ENCODE measurements at regions not wholly inside any gene's neighbourhood (a gene's known extent, or its start where the extent isn't known, plus 50 kb on each side); places are given as distances from the start of the nearest gene placed in this dataset.

DNA sequence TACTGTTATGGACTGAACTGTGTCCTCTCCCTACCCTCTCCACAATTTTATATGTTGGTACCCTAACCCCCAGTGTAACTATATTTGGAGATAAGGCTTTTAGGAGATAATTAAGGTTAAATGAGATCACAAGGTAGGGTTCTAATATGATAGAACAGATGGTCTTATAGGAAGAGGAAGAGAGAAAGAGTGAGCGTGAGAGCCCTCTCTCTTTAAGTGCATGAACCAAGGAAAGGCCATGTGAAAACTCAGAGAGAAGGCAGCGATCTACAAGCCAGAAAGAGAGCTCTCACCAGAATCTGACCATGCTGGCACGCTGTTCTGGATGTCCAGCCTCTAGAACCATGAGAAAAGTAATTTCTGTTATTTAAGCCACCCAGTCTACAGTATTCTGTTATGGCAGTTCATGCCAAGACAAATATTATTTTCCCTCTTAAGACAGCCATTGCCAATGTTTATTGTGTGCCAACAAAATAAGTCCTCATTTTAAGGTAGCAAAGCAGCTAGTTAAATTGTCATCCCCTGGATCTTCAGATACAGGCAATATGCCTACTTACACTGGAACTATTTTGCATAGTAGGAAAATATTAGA lies 336.2 kb downstream of the MID1IP1 start:
- Histone ChIP-seq H3K9me3 (ENCODE audit: control insufficient read depth in 3 of 3, low read length in 3 of 3) (no peaks in the 10 kb centered on the region), H3K4me1 (ENCODE audit: control insufficient read depth in 3 of 3, insufficient read depth in 3 of 3, low read length in 3 of 3) (no peaks in the 10 kb centered on the region), H3K9ac (ENCODE audit: low read depth in 1 of 3, low read length in 3 of 3) (no peak overlapping the region), H3K4me3 (ENCODE audit: low read length in 3 of 3) (no peak overlapping the region), H3K36me3 (ENCODE audit: control insufficient read depth in 3 of 3, insufficient read depth in 3 of 3, low read length in 3 of 3) (no peaks in the 10 kb centered on the region), H3K27me3 (ENCODE audit: control insufficient read depth in 3 of 3, insufficient read depth in 3 of 3, low read length in 3 of 3) (no peaks in the 10 kb centered on the region), H3K27ac (ENCODE audit: low read depth, low read length) (no peak overlapping the region)

DNA sequence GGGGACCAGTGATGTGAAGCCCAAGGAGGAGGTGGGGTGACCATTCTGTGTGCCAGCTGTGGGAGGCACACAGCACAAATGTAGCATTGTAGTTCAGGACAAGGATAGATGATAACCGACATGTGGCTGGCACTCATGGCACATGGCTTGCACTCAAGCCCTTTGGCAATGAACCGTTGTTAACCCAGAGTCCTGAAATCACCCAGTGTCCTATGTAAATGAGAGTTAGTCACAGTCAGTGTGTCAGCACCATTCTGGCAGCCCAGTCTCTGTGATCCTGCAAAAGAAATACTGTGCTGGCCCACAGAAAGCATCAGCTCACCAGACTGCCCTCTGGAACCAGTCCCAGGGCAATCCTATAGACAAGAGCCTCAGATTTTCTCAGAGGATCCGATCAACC lies 339.3 kb downstream of the MID1IP1 start:
- H3K27me3 ChIP-seq (ENCODE audit: control insufficient read depth in 3 of 3, insufficient read depth in 3 of 3, low read length in 3 of 3): no peaks in the 10 kb centered on the region
- no peaks in the 10 kb centered on the region for H3K9me3 ChIP-seq (ENCODE audit: control insufficient read depth in 3 of 3, low read length in 3 of 3)
- H3K36me3 ChIP-seq (ENCODE audit: control insufficient read depth in 3 of 3, insufficient read depth in 3 of 3, low read length in 3 of 3): no peaks in the 10 kb centered on the region
- H3K4me1 ChIP-seq (ENCODE audit: control insufficient read depth in 3 of 3, insufficient read depth in 3 of 3, low read length in 3 of 3): peaks cover 0 to 5% (median 1%) of the 10 kb centered on the region in 3 donors
- no peak overlapping the region for H3K27ac ChIP-seq (ENCODE audit: low read depth, low read length)
- H3K4me3 ChIP-seq (ENCODE audit: low read length in 3 of 3): no peak overlapping the region
- no peak overlapping the region for H3K9ac ChIP-seq (ENCODE audit: low read depth in 1 of 3, low read length in 3 of 3)

DNA sequence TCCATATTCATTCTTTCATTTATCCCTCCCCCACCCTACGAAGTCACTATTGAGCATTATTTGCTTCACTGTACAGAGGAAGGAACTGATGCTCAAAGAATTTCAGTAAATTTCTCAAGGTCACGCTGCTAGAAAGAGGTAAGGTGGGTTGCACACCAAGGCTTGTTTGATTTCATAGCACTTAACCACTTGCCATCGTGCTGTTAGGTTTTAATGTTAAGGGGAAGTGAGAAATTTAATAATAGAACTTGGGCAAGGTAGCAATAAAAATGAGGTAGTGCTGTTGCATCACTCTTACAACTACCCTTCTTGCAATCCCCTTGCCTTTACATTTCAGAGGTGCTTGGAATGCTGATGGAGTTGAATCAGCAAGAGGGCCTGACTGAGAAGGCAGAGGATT lies 343.1 kb downstream of the MID1IP1 start:
- Histone ChIP-seq H3K4me3 (ENCODE audit: low read length in 3 of 3) (no peak overlapping the region), H3K9me3 (ENCODE audit: control insufficient read depth in 3 of 3, low read length in 3 of 3) (no peaks in the 10 kb centered on the region), H3K4me1 (ENCODE audit: control insufficient read depth in 3 of 3, insufficient read depth in 3 of 3, low read length in 3 of 3) (peaks cover 0 to 8% (median 6%) of the 10 kb centered on the region in 3 donors), H3K27ac (ENCODE audit: low read depth, low read length) (no peak overlapping the region), H3K27me3 (ENCODE audit: control insufficient read depth in 3 of 3, insufficient read depth in 3 of 3, low read length in 3 of 3) (no peaks in the 10 kb centered on the region), H3K36me3 (ENCODE audit: control insufficient read depth in 3 of 3, insufficient read depth in 3 of 3, low read length in 3 of 3) (no peaks in the 10 kb centered on the region), H3K9ac (ENCODE audit: low read depth in 1 of 3, low read length in 3 of 3) (no peak overlapping the region)

DNA sequence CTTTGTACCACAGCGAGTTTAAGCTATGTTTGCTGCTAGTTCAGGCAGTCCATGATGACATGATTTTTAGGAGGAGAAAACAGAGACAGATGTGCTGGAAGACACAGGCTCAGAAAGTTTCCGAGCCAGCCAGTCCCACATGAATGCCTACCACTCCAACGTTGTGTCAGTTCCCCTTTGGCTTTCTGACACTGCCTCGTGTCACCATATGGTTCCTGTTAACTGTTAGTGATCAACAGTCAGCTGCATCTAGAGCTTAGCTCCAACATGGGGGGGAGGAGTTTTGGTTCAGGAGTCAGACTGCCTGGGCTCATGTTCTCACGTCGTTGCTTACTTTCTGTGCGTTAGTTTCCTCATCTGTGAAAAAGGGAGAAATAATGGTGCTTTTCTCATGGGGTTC lies 343.7 kb downstream of the MID1IP1 start:
- Histone ChIP-seq H3K9ac (ENCODE audit: low read depth in 1 of 3, low read length in 3 of 3) (no peak overlapping the region), H3K4me1 (ENCODE audit: control insufficient read depth in 3 of 3, insufficient read depth in 3 of 3, low read length in 3 of 3) (peaks cover 0 to 8% (median 6%) of the 10 kb centered on the region in 3 donors), H3K9me3 (ENCODE audit: control insufficient read depth in 3 of 3, low read length in 3 of 3) (no peaks in the 10 kb centered on the region), H3K27ac (ENCODE audit: low read depth, low read length) (no peak overlapping the region), H3K36me3 (ENCODE audit: control insufficient read depth in 3 of 3, insufficient read depth in 3 of 3, low read length in 3 of 3) (no peaks in the 10 kb centered on the region), H3K4me3 (ENCODE audit: low read length in 3 of 3) (no peak overlapping the region), H3K27me3 (ENCODE audit: control insufficient read depth in 3 of 3, insufficient read depth in 3 of 3, low read length in 3 of 3) (no peaks in the 10 kb centered on the region)

DNA sequence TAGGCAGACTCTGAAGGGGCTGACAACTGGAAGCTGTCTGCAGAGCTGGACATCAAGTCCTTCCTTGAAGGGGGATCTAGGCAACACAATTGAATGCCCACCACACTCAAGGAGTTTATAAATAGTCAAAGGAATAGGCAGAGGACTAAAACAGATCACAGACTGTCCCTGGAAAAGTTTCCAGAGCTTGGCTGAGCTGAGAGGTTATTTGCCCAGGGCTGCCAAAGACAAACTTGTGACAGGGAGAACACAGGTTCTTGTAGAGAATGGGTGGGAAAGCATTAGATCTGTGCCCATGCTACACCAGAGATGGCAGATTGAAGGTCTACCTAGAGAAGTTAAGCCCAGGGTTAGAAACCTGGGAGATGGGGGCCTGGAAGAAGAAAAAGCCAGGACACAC lies 344.6 kb downstream of the MID1IP1 start:
- H3K27ac ChIP-seq (ENCODE audit: low read depth, low read length): no peak overlapping the region
- peaks cover 0 to 8% (median 6%) of the 10 kb centered on the region in 3 donors for H3K4me1 ChIP-seq (ENCODE audit: control insufficient read depth in 3 of 3, insufficient read depth in 3 of 3, low read length in 3 of 3)
- no peaks in the 10 kb centered on the region for H3K36me3 ChIP-seq (ENCODE audit: control insufficient read depth in 3 of 3, insufficient read depth in 3 of 3, low read length in 3 of 3)
- H3K9me3 ChIP-seq (ENCODE audit: control insufficient read depth in 3 of 3, low read length in 3 of 3): no peaks in the 10 kb centered on the region
- no peaks in the 10 kb centered on the region for H3K27me3 ChIP-seq (ENCODE audit: control insufficient read depth in 3 of 3, insufficient read depth in 3 of 3, low read length in 3 of 3)
- H3K4me3 ChIP-seq (ENCODE audit: low read length in 3 of 3): no peak overlapping the region
- H3K9ac ChIP-seq (ENCODE audit: low read depth in 1 of 3, low read length in 3 of 3): no peak overlapping the region

DNA sequence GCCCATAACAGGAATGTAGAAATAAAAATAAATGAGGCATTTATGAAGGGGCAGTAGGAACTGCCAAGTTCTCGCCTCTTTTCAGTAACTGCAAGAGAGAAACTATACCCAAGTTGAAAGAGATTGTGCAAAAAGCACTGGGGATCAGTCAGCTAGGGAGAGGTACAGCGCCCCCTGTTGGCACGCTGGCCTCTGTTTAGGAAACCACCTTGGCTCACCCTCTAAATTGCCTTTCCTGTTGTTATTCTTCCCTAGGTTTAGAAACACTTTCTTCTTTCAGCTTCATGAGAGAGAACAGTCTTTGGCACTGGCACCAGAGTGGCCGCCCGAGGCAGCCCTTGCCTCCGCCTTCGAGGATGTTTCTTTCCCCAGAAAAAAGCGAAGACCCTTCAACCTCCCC lies 348.5 kb downstream of the MID1IP1 start:
- Histone ChIP-seq H3K36me3 (ENCODE audit: control insufficient read depth in 3 of 3, insufficient read depth in 3 of 3, low read length in 3 of 3) (no peaks in the 10 kb centered on the region), H3K9ac (ENCODE audit: low read depth in 1 of 3, low read length in 3 of 3) (no peak overlapping the region), H3K27ac (ENCODE audit: low read depth, low read length) (no peak overlapping the region), H3K27me3 (ENCODE audit: control insufficient read depth in 3 of 3, insufficient read depth in 3 of 3, low read length in 3 of 3) (peaks cover 0 to under 1% (median 0%) of the 10 kb centered on the region in 3 donors), H3K4me3 (ENCODE audit: low read length in 3 of 3) (no peak overlapping the region), H3K9me3 (ENCODE audit: control insufficient read depth in 3 of 3, low read length in 3 of 3) (no peaks in the 10 kb centered on the region), H3K4me1 (ENCODE audit: control insufficient read depth in 3 of 3, insufficient read depth in 3 of 3, low read length in 3 of 3) (peaks cover 0 to 8% (median 4%) of the 10 kb centered on the region in 3 donors)

DNA sequence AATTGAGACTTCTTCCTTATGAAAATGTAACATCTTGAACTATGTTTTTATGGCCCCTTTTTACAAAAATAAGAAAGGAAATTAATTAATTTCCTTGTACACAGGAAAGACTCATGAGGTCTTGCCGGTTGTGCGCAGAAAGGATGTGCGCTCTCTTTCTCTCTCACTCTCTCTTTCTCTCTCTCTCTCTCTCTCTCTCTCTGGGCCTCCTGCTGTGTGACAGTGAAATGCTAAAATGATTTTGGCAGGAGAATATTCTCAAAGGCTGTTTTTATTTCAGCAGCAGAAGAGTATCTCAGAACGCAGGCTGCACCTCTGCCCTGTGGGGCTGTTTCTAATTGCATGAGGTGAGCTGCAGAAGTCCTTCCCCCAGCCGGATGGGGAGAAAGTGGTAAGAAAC lies 349.0 kb downstream of the MID1IP1 start:
- Histone ChIP-seq H3K9ac (ENCODE audit: low read depth in 1 of 3, low read length in 3 of 3) (no peak overlapping the region), H3K36me3 (ENCODE audit: control insufficient read depth in 3 of 3, insufficient read depth in 3 of 3, low read length in 3 of 3) (no peaks in the 10 kb centered on the region), H3K27me3 (ENCODE audit: control insufficient read depth in 3 of 3, insufficient read depth in 3 of 3, low read length in 3 of 3) (peaks cover 0 to 2% (median 0%) of the 10 kb centered on the region in 3 donors), H3K4me3 (ENCODE audit: low read length in 3 of 3) (no peak overlapping the region), H3K4me1 (ENCODE audit: control insufficient read depth in 3 of 3, insufficient read depth in 3 of 3, low read length in 3 of 3) (peaks cover 0 to 8% (median 2%) of the 10 kb centered on the region in 3 donors), H3K27ac (ENCODE audit: low read depth, low read length) (no peak overlapping the region), H3K9me3 (ENCODE audit: control insufficient read depth in 3 of 3, low read length in 3 of 3) (no peaks in the 10 kb centered on the region)

DNA sequence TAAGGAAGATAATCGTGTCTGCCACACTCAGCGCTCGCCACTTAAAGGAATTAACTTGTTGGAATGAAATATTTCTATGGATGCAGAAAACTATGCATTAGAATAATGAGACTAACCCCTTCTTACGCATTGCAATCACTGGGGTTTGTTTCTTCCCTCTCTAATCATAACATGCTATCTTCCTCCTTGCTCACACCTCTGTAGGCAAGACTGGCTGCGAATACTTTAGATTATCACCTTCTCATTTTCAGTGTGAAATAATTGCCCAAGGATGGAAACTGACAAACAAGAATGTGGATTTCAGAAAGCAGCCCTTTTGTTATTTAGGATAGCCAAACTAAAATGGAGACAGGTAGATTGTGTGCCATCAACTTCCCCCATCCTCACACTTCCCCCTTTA lies 349.4 kb downstream of the MID1IP1 start:
- Histone ChIP-seq H3K27ac (ENCODE audit: low read depth, low read length) (no peak overlapping the region), H3K4me1 (ENCODE audit: control insufficient read depth in 3 of 3, insufficient read depth in 3 of 3, low read length in 3 of 3) (peaks cover 0 to 6% (median 1%) of the 10 kb centered on the region in 3 donors), H3K4me3 (ENCODE audit: low read length in 3 of 3) (no peak overlapping the region), H3K36me3 (ENCODE audit: control insufficient read depth in 3 of 3, insufficient read depth in 3 of 3, low read length in 3 of 3) (no peaks in the 10 kb centered on the region), H3K9me3 (ENCODE audit: control insufficient read depth in 3 of 3, low read length in 3 of 3) (no peaks in the 10 kb centered on the region), H3K27me3 (ENCODE audit: control insufficient read depth in 3 of 3, insufficient read depth in 3 of 3, low read length in 3 of 3) (peaks cover 0 to 2% (median 0%) of the 10 kb centered on the region in 3 donors), H3K9ac (ENCODE audit: low read depth in 1 of 3, low read length in 3 of 3) (no peak overlapping the region)

DNA sequence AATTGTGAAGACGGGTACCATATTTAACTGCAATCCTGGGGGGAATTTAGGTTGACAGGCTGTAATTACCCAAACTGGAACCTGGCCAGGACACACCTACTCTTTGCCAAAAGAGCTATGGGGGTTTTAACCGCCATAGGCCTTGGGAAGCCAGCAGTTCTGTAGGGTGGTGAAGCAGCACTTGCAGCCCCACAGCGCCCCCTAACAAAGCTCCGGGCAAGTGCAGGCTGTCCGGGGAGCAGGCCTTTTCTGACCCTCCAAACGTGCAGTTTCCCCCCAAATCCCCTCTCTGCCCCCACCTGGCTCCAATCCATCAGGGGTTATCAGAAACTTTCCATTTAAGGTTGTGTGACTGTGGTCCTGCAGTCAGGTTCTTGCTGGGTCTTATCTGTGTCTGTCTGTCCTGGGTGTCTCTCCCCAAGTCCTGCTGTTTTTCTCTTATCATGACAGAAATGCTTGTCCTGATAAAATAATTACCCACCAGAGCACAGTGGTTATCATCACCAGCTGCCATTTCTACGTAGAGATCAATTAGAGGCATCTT lies 350.9 kb downstream of the MID1IP1 start:
- H3K27me3 ChIP-seq (ENCODE audit: control insufficient read depth in 3 of 3, insufficient read depth in 3 of 3, low read length in 3 of 3): peaks cover 0 to 9% (median 0%) of the 10 kb centered on the region in 3 donors
- no peaks in the 10 kb centered on the region for H3K36me3 ChIP-seq (ENCODE audit: control insufficient read depth in 3 of 3, insufficient read depth in 3 of 3, low read length in 3 of 3)
- H3K27ac ChIP-seq (ENCODE audit: low read depth, low read length): no peak overlapping the region
- no peaks in the 10 kb centered on the region for H3K9me3 ChIP-seq (ENCODE audit: control insufficient read depth in 3 of 3, low read length in 3 of 3)
- H3K9ac ChIP-seq (ENCODE audit: low read depth in 1 of 3, low read length in 3 of 3): no peak overlapping the region
- H3K4me3 ChIP-seq (ENCODE audit: low read length in 3 of 3): no peak overlapping the region
- H3K4me1 ChIP-seq (ENCODE audit: control insufficient read depth in 3 of 3, insufficient read depth in 3 of 3, low read length in 3 of 3): no peaks in the 10 kb centered on the region

DNA sequence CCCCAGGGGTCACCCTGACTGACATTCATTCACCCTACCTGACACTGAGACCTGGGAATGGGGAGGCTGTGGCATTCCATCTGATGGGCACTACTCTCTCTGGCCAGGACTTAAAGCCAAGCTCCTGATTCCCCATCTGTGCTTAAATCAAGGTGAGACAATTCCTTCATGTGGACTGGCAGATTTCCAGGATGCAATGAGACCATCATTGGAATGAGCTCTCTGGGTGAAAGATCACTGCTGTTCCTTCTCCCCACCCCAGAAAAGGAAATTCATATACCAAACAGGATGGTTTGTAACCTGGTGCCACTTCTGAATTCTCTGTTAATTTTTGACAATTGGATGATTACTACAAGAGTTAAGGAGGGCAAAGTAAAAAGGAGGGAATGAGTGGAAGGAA lies 354.8 kb downstream of the MID1IP1 start:
- no peak overlapping the region for H3K27ac ChIP-seq (ENCODE audit: low read depth, low read length)

More for the DNA sequence above, 354.8 kb downstream of the MID1IP1 start:
- no peaks in the 10 kb centered on the region for H3K4me1 ChIP-seq (ENCODE audit: control insufficient read depth in 3 of 3, insufficient read depth in 3 of 3, low read length in 3 of 3)
- peaks cover 0 to 17% (median 1%) of the 10 kb centered on the region in 3 donors for H3K27me3 ChIP-seq (ENCODE audit: control insufficient read depth in 3 of 3, insufficient read depth in 3 of 3, low read length in 3 of 3)
- no peak overlapping the region for H3K9ac ChIP-seq (ENCODE audit: low read depth in 1 of 3, low read length in 3 of 3)
- H3K4me3 ChIP-seq (ENCODE audit: low read length in 3 of 3): no peak overlapping the region
- no peaks in the 10 kb centered on the region for H3K9me3 ChIP-seq (ENCODE audit: control insufficient read depth in 3 of 3, low read length in 3 of 3)
- no peaks in the 10 kb centered on the region for H3K36me3 ChIP-seq (ENCODE audit: control insufficient read depth in 3 of 3, insufficient read depth in 3 of 3, low read length in 3 of 3)

Measured in skeletal muscle tissue (tissue), 3 donors.